GM23338 (cell line): ENCODE measurements at regions not wholly inside any gene's neighbourhood (a gene's known extent, or its start where the extent isn't known, plus 50 kb on each side); places are given as distances from the start of the nearest gene placed in this dataset.

Experiments
- ATAC-seq: fragments of 200-7000 bp; cut with Tn5 transposase; 3 replicates; pipeline ENCODE4 v1.9.1; 2020
- DNase-seq: peaks from one replicate; pipeline ENCODE4 v3.0.0-alpha.2; 2015; ENCODE audit warnings: low spot score
- H2AFZ ChIP-seq: fragments of 200-600 bp; sonication (generic); 2 replicates; pipeline ENCODE4 v1.8.0; 2016; ENCODE audit warnings: antibody characterized with exemption, mild to moderate bottlenecking, moderate library complexity
- H3F3A ChIP-seq: fragments of 200-600 bp; sonication (generic); replicated peaks from 2 replicates; pipeline ENCODE4 v1.8.0; 2017; ENCODE audit warnings: antibody characterized with exemption, mixed run types, low read depth
- H3K27ac ChIP-seq: fragments of 200-600 bp; sonication (generic); 2 replicates; pipeline ENCODE4 v1.6.1; 2016; ENCODE audit warnings: low read depth
- H3K27me3 ChIP-seq: fragments of 200-600 bp; sonication (generic); 2 replicates; pipeline ENCODE4 v1.8.0; 2016; ENCODE audit warnings: mild to moderate bottlenecking, mixed run types, moderate library complexity; ENCODE audit not compliant: insufficient read depth
- H3K36me3 ChIP-seq: fragments of 200-600 bp; sonication (generic); 2 replicates; pipeline ENCODE4 v1.8.0; 2016; ENCODE audit warnings: mild to moderate bottlenecking; ENCODE audit not compliant: insufficient read depth
- H3K4me1 ChIP-seq: fragments of 200-600 bp; sonication (generic); 2 replicates; pipeline ENCODE4 v1.8.0; 2016; ENCODE audit warnings: mild to moderate bottlenecking, moderate library complexity; ENCODE audit not compliant: insufficient read depth
- H3K4me2 ChIP-seq: fragments of 200-600 bp; sonication (generic); 2 replicates; pipeline ENCODE4 v1.7.1; 2017; ENCODE audit warnings: mixed run types
- H3K4me3 ChIP-seq: fragments of 200-600 bp; sonication (generic); 2 replicates; pipeline ENCODE4 v1.6.1; 2016; ENCODE audit warnings: mixed run types
- H3K79me2 ChIP-seq: fragments of 200-600 bp; sonication (generic); replicated peaks from 2 replicates; pipeline ENCODE4 v1.8.0; 2017; ENCODE audit warnings: mild to moderate bottlenecking; ENCODE audit not compliant: insufficient read depth
- H3K9me2 ChIP-seq: fragments of 200-600 bp; sonication (generic); 2 replicates; pipeline ENCODE4 v1.8.0; 2017; ENCODE audit not compliant: insufficient read depth
- H4K20me1 ChIP-seq: fragments of 200-600 bp; sonication (generic); replicated peaks from 2 replicates; pipeline ENCODE4 v1.8.0; 2017; ENCODE audit warnings: mild to moderate bottlenecking; ENCODE audit not compliant: insufficient read depth
- H3K27ac Mint-ChIP-seq: 2 replicates; pipeline ENCODE4 v1.8.0; 2020; ENCODE audit warnings: inconsistent platforms, mild to moderate bottlenecking, moderate library complexity, mixed read lengths
- H3K27me3 Mint-ChIP-seq: 3 replicates; pipeline ENCODE4 v1.8.0; 2022; ENCODE audit warnings: low read depth, mild to moderate bottlenecking, moderate library complexity, mixed read lengths, inconsistent platforms; ENCODE audit not compliant: insufficient read depth, poor library complexity
- H3K36me3 Mint-ChIP-seq: 3 replicates; pipeline ENCODE4 v1.8.0; 2021; ENCODE audit warnings: low read depth, mild to moderate bottlenecking, inconsistent platforms, moderate library complexity, mixed read lengths
- H3K4me1 Mint-ChIP-seq: 3 replicates; pipeline ENCODE4 v1.8.0; 2020; ENCODE audit warnings: mild to moderate bottlenecking, inconsistent platforms, mixed read lengths
- H3K4me3 Mint-ChIP-seq: 3 replicates; pipeline ENCODE4 v1.8.0; 2021; ENCODE audit warnings: moderate library complexity, mild to moderate bottlenecking, inconsistent platforms, mixed read lengths
- H3K9me3 Mint-ChIP-seq: 3 replicates; pipeline ENCODE4 v1.8.0; 2020; ENCODE audit warnings: moderate library complexity, mild to moderate bottlenecking, inconsistent platforms, mixed read lengths
- CREB1 ChIP-seq: fragments of 250-450 bp; sonication (Bioruptor Pico); IDR thresholded peaks from 2 replicates; pipeline ENCODE4 v1.5.0; 2020; ENCODE audit warnings: low read depth, mild to moderate bottlenecking, moderate library complexity
- ETS1 ChIP-seq: IDR thresholded peaks from 2 replicates; pipeline ENCODE4 v1.6.1; 2016; ENCODE audit warnings: antibody characterized with exemption
- EZH2 ChIP-seq: fragments of 200-600 bp; sonication (generic); IDR thresholded peaks from one replicate; pipeline ENCODE4 v1.8.0; 2017; ENCODE audit warnings: antibody characterized with exemption, mild to moderate bottlenecking, low read depth; ENCODE audit not compliant: unreplicated experiment
- JUNB ChIP-seq: IDR thresholded peaks from one replicate; pipeline ENCODE4 v1.6.1; 2016; ENCODE audit warnings: antibody characterized with exemption; ENCODE audit not compliant: unreplicated experiment
- NANOG ChIP-seq: IDR thresholded peaks from 2 replicates; pipeline ENCODE4 v1.6.1; 2016; ENCODE audit warnings: antibody characterized with exemption, borderline replicate concordance
- REST ChIP-seq: IDR thresholded peaks from one replicate; pipeline ENCODE4 v1.6.1; 2018; ENCODE audit warnings: antibody characterized with exemption; ENCODE audit not compliant: unreplicated experiment
- STAT1 ChIP-seq: IDR thresholded peaks from one replicate; pipeline ENCODE4 v1.6.1; 2016; ENCODE audit warnings: antibody characterized with exemption; ENCODE audit not compliant: unreplicated experiment
- ZNF114 ChIP-seq: fragments of 250-450 bp; sonication (Bioruptor Pico); IDR thresholded peaks from 2 replicates; pipeline ENCODE4 v1.5.0; 2020; ENCODE audit warnings: mild to moderate bottlenecking, moderate library complexity
- ZNF462 ChIP-seq: fragments of 250-450 bp; sonication (Bioruptor Pico); IDR thresholded peaks from 2 replicates; pipeline ENCODE4 v1.5.0; 2020; ENCODE audit warnings: mild to moderate bottlenecking, moderate library complexity

- Mint-ChIP-seq H3K4me1 (no peaks in the 10 kb centered on the region), H3K4me3 (no peak overlapping the region), H3K36me3 (no peaks in the 10 kb centered on the region), H3K27ac (no peak overlapping the region), H3K9me3 (no peaks in the 10 kb centered on the region), H3K27me3 (no peaks in the 10 kb centered on the region)
- Histone ChIP-seq H3K4me3 (no peak overlapping the region), H4K20me1 (no peaks in the 10 kb centered on the region), H2AFZ (no peak overlapping the region), H3F3A (no peaks in the 10 kb centered on the region), H3K79me2 (no peaks in the 10 kb centered on the region), H3K27ac (no peak overlapping the region), H3K36me3 (no peaks in the 10 kb centered on the region), H3K27me3 (no peaks in the 10 kb centered on the region), H3K4me2 (no peak overlapping the region), H3K9me2 (no peaks in the 10 kb centered on the region; the same call in 1 of the 2 replicates), H3K4me1 (no peaks in the 10 kb centered on the region)
- TF ChIP-seq ZNF114 (no peak), EZH2 (no peak), ZNF462 (CRISPR knock-in tag) (no peak), JUNB (no peak), ETS1 (no peak), NANOG (no peak), REST (no peak), STAT1 (no peak), CREB1 (CRISPR knock-in tag) (no peak)
- DNase-seq, result no peak
- no peak for ATAC-seq
Measured at GRCh38 chr1:60739729-60740128, 342.6 kb upstream of the NFIA start.
